G401.6 (cell line): ENCODE measurements at regions not wholly inside any gene's neighbourhood (a gene's known extent, or its start where the extent isn't known, plus 50 kb on each side); places are given as distances from the start of the nearest gene placed in this dataset.

Experiments
- FAIRE-seq: peaks from 2 replicates; lab custom pipeline; 2012; peaks lifted over from hg19 to GRCh38; lab: Jason Lieb, UNC

DNA sequence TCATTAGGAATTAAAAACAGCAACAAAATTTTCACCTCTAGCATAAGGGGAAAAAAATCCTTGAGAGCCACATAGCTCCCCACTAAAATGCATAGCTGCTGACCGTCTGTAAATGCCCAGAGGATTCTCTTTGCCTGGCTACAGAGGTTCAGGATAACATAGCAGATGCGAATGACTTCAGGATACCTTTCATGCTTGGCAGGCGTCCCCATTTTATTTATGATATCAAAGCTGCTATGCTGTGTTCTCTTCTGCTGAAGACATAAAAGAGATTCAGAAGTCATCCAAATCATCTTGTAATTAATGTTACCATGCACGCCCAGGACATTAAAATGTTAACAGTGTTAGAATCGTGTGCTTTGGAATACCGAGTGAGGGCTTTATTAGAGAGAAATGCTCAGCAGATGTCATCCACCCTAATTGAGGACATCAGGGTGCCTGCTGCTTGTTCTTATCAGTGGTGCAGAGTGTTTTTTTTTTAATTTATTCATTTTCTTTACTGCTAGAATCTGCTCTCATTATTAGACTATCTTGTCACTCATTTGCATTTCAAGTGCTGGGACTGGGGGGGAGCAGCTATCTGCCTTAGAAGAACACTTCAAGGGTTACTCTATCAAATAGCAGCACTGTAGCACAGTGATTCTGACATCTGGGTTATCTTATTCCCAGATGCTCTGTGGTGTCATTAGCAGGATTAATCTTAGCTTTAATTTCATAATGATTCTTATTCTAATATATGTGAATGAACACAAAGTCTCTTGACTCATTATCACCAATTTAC lies 139.5 kb downstream of the ZNF326 start:
- no peak for FAIRE-seq

DNA sequence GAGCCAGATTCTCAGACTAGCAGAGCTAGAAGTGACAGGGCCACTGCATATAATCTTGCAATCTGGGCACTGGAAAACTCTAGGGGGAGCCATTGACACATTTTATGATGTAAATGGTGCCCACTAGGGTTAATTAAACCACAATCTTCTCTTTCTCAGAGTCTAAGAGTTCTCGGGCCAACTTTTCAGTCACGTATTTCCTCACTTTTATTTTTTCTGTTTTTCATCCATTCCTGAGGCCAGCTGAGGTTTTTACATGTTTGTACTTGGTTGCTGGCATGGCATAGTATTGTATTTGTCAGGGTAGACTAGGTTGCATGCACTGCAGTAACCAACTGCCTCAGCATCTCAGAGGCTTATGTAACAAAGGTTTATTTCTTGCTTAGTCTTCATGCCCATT lies 138.2 kb downstream of the ZNF326 start:
- FAIRE-seq, result no peak

DNA sequence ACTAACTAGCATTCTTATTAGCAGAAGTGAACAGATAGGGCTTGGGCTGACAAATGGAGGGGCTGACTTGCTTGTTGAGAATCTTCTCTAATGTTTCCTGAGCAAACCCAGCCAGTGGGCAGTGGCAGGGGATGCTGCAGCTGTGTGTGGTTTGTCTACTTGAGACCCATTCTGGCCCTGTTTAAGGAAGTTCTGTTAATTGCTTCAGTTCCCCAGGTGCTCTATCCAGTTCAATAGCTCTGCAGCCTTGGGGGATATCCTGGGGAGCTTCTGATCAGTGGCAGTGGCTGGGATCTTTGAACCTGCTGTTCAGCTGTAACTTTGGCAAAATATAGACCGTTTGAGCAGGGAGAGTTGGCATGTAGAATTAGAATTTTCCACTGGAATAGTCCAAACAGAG lies 137.4 kb downstream of the ZNF326 start:
- FAIRE-seq, result no peak

DNA sequence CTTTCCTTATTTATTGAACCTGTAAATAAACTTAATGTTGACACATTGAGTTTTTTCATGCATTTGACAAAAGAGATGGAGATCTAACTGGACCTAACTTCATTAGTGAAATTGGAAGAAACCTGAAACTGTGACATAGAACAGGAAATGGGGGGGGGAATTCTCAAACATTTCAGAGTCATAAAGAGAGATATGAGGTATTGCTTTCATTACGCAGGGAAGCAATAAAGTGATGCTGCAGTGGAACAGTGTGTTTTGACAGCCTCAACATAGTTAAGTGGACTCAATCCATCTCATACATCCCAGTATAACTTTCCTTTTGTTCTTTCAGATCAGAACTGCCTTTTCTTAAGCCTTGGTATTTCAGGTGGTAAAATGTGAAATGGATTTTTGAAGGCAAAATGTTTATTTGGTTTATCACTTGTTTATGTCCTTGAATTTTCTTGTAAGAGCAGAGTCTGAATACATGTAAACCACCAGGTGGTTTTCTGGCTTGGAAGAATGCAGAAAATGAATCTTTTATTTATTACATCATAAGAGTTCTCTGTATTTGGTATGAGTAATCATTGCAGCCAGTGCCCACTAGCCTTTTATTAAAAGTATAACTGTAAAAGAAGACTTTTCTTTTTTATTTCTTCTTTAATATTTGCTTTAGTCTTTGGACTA lies 132.5 kb downstream of the ZNF326 start:
- no peak for FAIRE-seq

DNA sequence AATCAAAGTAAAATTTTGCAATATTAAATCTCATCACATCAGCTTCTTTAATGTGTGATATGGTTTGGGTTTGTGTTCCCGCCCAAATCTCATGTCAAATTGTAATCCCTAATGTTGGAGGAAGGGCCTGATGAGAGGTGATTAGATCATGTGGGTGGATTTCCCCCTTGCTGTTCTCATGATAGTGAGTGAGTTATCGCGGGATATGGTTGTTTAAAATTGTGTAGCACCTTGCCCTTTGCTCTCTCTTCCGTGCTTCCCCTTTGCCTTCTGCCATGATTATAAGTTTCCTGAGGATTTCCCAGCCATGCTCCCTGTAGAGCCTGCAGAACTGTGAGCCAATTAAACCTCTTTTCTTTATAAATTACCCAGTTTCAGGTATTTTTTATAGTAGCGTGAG lies 131.9 kb downstream of the ZNF326 start:
- FAIRE-seq, result no peak

DNA sequence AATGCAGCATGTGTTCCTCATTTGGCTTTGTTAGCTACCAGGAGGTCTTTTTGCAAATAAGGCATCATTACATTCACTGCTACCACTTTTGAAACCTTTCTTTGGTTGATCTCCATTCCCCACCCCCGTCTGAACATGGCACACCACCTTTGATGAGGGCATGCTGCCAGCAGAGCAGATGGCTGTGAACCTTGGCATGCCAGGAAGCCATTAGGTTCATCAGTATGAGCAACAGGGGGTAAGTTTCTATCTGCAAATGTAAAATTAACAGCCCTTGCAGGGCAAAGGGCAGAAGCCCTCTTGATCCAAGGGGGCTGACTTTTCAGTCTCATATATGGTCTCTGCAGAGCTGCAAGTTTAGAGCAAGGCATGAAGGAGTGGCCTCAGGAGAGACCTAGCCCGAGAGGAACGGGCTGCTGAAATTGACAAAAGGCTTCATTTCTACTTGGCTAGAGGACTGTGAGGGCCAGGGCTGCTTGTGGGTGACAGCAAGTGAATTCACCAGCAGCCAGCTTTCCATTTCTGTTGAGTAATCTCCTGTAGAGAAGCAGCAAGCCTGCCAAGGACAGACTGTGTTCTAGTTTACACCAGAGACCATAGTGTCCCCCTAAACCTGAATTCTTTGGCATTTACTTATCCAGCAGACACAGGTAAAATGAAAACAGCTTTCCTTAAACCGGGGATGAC lies 127.9 kb downstream of the ZNF326 start:
- FAIRE-seq, result no peak

DNA sequence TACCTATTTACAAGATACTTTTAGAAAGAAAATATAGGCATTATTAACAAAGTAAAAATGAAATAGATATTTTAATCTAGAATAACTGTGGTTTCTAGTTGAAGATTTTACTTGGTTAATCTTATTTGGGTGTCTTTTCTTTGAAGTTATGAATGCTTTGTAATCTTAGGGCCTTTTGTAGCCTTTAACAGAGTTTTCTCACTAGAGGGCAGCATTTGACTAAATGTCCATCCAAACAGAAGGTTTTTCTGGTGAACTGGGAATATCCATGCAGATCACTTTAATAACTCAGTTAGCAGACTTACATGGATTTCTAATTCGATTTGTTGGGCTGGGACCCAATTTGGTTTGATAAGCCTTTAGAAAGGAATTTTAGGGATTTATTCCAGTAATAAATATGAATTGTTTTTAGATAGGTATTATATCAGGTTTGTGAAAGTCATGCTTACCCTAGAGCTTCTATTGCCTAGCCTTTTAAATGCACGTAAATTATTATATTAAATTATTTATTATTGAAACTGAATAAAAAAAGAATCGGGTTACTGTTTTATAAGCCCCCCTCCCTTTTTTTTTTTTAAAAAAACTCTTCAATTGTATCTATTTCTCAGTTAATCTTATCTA lies 119.7 kb downstream of the ZNF326 start:
- FAIRE-seq, result peak; percentile 97

DNA sequence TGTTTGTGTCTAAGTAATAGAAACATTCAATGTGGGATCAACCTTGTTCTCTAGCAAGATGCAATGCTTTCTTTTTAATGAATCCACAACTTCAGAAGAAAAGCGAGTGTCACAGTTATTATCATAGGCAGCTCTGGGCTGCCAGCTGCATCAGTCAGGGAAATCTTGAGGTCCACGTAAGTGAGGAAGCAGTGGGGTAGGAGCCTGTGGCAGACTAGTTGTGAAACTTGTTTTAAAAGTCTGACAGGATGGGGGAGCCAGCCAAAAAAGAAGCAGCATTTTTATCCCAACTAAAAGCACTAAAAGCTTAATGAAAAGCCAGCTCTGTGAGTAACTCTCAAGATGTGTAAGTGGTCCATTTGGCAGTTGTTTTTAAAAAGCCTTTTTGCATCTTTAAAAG lies 113.1 kb downstream of the ZNF326 start:
- no peak for FAIRE-seq

DNA sequence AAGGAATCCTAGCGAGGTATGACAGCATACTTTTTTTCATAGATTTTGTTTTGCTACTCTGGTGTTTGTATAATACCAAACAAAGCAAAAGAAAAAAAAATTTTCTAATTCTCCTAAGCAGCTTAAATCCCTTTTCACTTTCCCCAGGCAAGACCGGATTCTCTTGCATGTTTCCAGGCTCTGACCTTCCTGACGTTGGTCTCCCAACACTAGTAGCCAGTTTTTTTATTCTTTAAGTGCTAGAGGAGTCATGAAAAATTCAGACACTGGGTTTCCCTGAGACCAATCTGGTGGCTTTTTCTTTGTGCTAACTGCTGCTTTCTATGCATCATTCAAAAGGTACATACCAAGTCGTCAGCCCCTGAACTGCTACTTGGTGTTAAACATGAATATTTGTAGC lies 111.4 kb downstream of the ZNF326 start:
- no peak for FAIRE-seq

DNA sequence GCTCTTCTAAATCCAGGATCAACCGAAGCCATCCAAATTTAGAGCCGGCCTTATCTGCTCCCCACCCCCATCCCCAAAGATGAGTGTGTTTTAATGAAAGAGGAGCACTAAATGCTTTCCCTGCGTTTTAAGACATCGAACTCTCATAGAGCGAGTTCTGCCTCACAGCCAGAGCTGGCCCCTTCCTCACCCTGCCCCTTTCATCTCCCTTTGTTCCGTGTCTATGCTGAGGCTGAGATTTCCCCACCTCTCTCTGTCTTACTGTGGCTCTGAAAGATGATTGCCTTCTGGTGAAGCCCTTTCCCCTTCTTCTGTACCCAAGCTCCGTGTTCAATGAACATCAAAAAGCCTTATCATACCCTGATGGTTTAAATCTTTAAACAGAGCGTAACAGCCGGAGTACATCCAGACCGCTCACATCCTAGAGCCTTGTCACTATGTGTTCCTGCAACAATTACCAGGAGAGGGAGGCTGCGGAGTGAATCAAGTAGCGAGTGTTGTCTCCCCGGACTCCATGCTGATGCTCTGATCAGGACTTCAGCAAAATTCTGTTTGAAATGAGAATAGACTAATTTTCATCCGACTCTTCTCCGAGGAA lies 110.1 kb downstream of the ZNF326 start:
- no peak for FAIRE-seq

DNA sequence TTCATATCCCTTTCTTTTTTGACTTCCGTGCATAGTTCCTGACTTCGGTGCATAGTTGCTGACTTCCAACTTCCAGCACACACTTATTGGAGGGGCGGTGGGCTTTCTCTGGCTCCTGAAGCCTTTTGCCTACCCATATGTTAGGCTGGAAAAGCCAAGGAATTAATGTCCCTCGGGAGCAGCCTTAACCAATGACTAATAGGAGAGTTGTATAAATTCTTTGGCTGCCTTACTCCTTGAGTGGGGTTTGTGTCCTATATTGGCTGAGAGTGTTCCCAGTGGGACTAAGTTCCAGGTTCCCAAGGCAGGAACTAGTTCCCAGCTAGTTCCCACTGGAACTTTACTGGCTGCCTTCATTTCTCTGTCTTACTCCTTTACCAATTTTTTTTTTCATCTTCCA lies 105.7 kb downstream of the ZNF326 start:
- no peak for FAIRE-seq

DNA sequence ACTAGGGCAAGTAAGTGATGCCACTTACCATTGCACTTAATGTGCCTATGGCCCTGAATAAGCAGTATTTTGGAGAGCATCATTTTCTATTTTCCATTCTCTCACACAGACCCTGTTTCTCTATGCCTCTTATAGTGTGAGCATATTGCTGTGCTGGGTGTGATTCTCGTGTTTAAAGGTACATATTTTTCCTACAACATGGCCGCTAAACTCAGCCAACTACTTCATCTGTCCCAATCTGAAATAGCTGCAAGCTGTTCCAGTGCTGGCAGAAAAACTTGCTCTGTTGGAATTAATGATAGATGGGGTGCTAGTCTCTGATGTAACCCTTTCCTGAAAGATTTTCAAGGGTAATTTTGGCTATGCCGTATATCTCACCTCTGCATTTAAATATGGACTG lies 97.5 kb downstream of the ZNF326 start:
- FAIRE-seq, result no peak
